ENCODE measurements at regions not wholly inside any gene's neighbourhood (a gene's known extent, or its start where the extent isn't known, plus 50 kb on each side); places are given as distances from the start of the nearest gene placed in this dataset.
A peak's percentile ranks its signal among the peaks of the same experiment; 100 is the strongest.

- Mint-ChIP-seq H3K36me3 (no peaks in the 10 kb centered on the region), H3K27ac (no peak overlapping the region), H3K27me3 (ENCODE audit: low read depth in 3 of 3) (peaks cover 2 to 4% (median 3%) of the 10 kb centered on the region in 3 donors), H3K4me1 (peaks cover 7% of the 10 kb centered on the region), H3K9me3 (peaks cover 0 to 3% (median 0%) of the 10 kb centered on the region in 7 donors), H3K4me3 (no peak overlapping the region)
- WGBS (ENCODE audit: insufficient coverage): 96% methylated on average over 3 of the region's 4 CpGs
- Histone ChIP-seq H3K36me3 (replicated peaks in 1 of 2; ENCODE audit: control insufficient read depth in 1 of 2, insufficient read depth in 2 of 2, low read length in 2 of 2) (no peaks in the 10 kb centered on the region), H3K4me3 (replicated peaks in 1 of 3; ENCODE audit: low read depth in 2 of 3, low read length in 3 of 3) (no peak overlapping the region), H3K27ac (ENCODE audit: low read depth in 1 of 2, low read length in 2 of 2) (no peak overlapping the region), H3K4me2 (replicated peaks; ENCODE audit: extremely low read depth, low read length, poor library complexity, severe bottlenecking) (no peak overlapping the region), H3K79me2 (ENCODE audit: insufficient read depth, low read length) (no peaks in the 10 kb centered on the region), H3K27me3 (ENCODE audit: control insufficient read depth in 2 of 2, insufficient read depth in 2 of 2, low read length in 2 of 2) (no peaks in the 10 kb centered on the region), H4K20me1 (ENCODE audit: insufficient read depth, low read length) (no peaks in the 10 kb centered on the region), H3K4me1 (ENCODE audit: control insufficient read depth in 1 of 2, insufficient read depth in 2 of 2, low read length in 2 of 2) (peaks cover 0 to 8% of the 10 kb centered on the region in 2 donors), H2AFZ (ENCODE audit: insufficient read depth, low read depth, low read length, poor library complexity, severe bottlenecking) (no peak overlapping the region), H3K9ac (ENCODE audit: insufficient read depth, low read length, poor library complexity, severe bottlenecking) (no peak overlapping the region), H3K9me3 (replicated peaks in 1 of 2; ENCODE audit: control insufficient read depth in 1 of 2, insufficient read depth in 1 of 2, low read length in 2 of 2) (no peaks in the 10 kb centered on the region)
- no peak for DNase-seq
- no peak for TF ChIP-seq CTCF (IDR thresholded peaks at IDR 0.05)
- intact Hi-C loops (cut with micrococcal nuclease): no loop called here
Observed at GRCh38 chr13:40197936-40198595, 468.4 kb downstream of the FOXO1 start.

GRCh38 chr13:40200273-40200978 lies 466.0 kb downstream of the FOXO1 start:
- Histone ChIP-seq H2AFZ (ENCODE audit: insufficient read depth, low read depth, low read length, poor library complexity, severe bottlenecking) (no peak overlapping the region), H3K27me3 (ENCODE audit: control insufficient read depth in 2 of 2, insufficient read depth in 2 of 2, low read length in 2 of 2) (no peaks in the 10 kb centered on the region), H3K79me2 (ENCODE audit: insufficient read depth, low read length) (no peaks in the 10 kb centered on the region), H3K36me3 (replicated peaks in 1 of 2; ENCODE audit: control insufficient read depth in 1 of 2, insufficient read depth in 2 of 2, low read length in 2 of 2) (no peaks in the 10 kb centered on the region), H3K27ac (ENCODE audit: low read depth in 1 of 2, low read length in 2 of 2) (no peak overlapping the region), H3K9me3 (replicated peaks in 1 of 2; ENCODE audit: control insufficient read depth in 1 of 2, insufficient read depth in 1 of 2, low read length in 2 of 2) (peaks cover 0 to 2% of the 10 kb centered on the region in 2 donors), H3K4me3 (replicated peaks in 1 of 3; ENCODE audit: low read depth in 2 of 3, low read length in 3 of 3) (no peak overlapping the region), H3K4me1 (ENCODE audit: control insufficient read depth in 1 of 2, insufficient read depth in 2 of 2, low read length in 2 of 2) (peaks cover 0 to 8% of the 10 kb centered on the region in 2 donors), H3K4me2 (replicated peaks; ENCODE audit: extremely low read depth, low read length, poor library complexity, severe bottlenecking) (no peak overlapping the region), H4K20me1 (ENCODE audit: insufficient read depth, low read length) (no peaks in the 10 kb centered on the region), H3K9ac (ENCODE audit: insufficient read depth, low read length, poor library complexity, severe bottlenecking) (no peak overlapping the region)
- WGBS (ENCODE audit: insufficient coverage): no CpG with 5 or more reads among the region's 2 CpGs
- DNase-seq: peak; percentile 6 to 14 (median 10)
- TF ChIP-seq CTCF (IDR thresholded peaks at IDR 0.05): no peak
- Mint-ChIP-seq H3K4me1 (peaks cover 7% of the 10 kb centered on the region), H3K27me3 (ENCODE audit: low read depth in 3 of 3) (peaks cover 2 to 4% (median 3%) of the 10 kb centered on the region in 3 donors), H3K9me3 (peaks cover 0 to 8% (median 2%) of the 10 kb centered on the region in 7 donors), H3K36me3 (no peaks in the 10 kb centered on the region), H3K4me3 (no peak overlapping the region), H3K27ac (peak overlapping the region in 3 of 7 donors; percentile 0 to 30 (median 9))
- intact Hi-C loops (cut with micrococcal nuclease): no loop called here
